Adrenal gland (tissue), 9 donors: ENCODE measurements at regions not wholly inside any gene's neighbourhood (a gene's known extent, or its start where the extent isn't known, plus 50 kb on each side); places are given as distances from the start of the nearest gene placed in this dataset.

Experiments used
- DNase-seq, 7 donors: peaks; one replicate each; pipeline ENCODE4 v3.0.0-alpha.2; 2019 to 2020
- H3K27ac ChIP-seq, 5 donors: fragments of 200-600 bp; sonication (generic) in 4 of 5; 1 replicate in 3 of 5; 2 replicates in 2 of 5; pipeline versions ENCODE4 v1.5.1 to v1.8.0; 2016 to 2020; ENCODE audit warnings: mild to moderate bottlenecking in 1 of 5
- H3K27me3 ChIP-seq: fragments of 200-600 bp; 2 replicates; pipeline ENCODE4 v1.8.0; 2021
- H3K36me3 ChIP-seq, 2 donors: fragments of 200-600 bp; replicated peaks in 1 of 2; 1 replicate in 1 of 2; 2 replicates in 1 of 2; pipeline versions ENCODE4 v1.5.1 to v1.8.0; 2018 to 2022
- H3K4me1 ChIP-seq, 2 donors: fragments of 200-600 bp; replicated peaks in 1 of 2; 1 replicate in 1 of 2; 2 replicates in 1 of 2; pipeline versions ENCODE4 v1.5.1 to v1.8.0; 2018 to 2021
- H3K4me3 ChIP-seq, 4 donors: fragments of 200-600 bp; sonication (generic) in 3 of 4; one replicate each; pipeline ENCODE4 v1.5.1; 2016 to 2018
- H3K9me3 ChIP-seq, 3 donors: fragments of 200-600 bp; sonication (generic) in 1 of 3; replicated peaks in 1 of 3; 1 replicate in 2 of 3; 2 replicates in 1 of 3; pipeline versions ENCODE4 v1.5.1 to v1.8.0; 2016 to 2021
- CTCF ChIP-seq, 6 experiments: fragments of 450-650 bp in 4 of 6; fragments of 200-600 bp in 2 of 6; sonication (generic) in 1 of 6; IDR thresholded peaks; 1 replicate in 5 of 6; 2 replicates in 1 of 6; pipeline versions ENCODE4 v1.5.1 to v1.8.0; 2016 to 2021; ENCODE audit warnings: antibody characterized with exemption in 6 of 6, mild to moderate bottlenecking in 2 of 6, moderate library complexity in 1 of 6
- POLR2A ChIP-seq, 2 donors: fragments of 450-650 bp; IDR thresholded peaks; one replicate each; pipeline ENCODE4 v1.6.1; 2017; ENCODE audit warnings: antibody characterized with exemption in 2 of 2, mild to moderate bottlenecking in 2 of 2, moderate library complexity in 1 of 2
- WGBS, 4 donors: extraction: QIAGEN DNeasy Blood & Tissue Kit in 2 of 4; methylation state at CpG; one replicate each; pipeline versions ENCODE4 v1.1.5 to v1.1.7; 2013 to 2017; 5-methylcytosine and 5-hydroxymethylcytosine counted together
- intact Hi-C, 2 donors: fragments of 100-400 bp; cut with DNase I; formaldehyde crosslinking; loops; one replicate each; pipeline versions ENCODE4 v1.14.1 to v1.15.0; 2022 to 2023
- donor health status: healthy with polysubstance abuse.
- donor health status: Bipolar disorder and iron deficiency.
- donor health status: DM: yes; HTN: yes; CAD: no.
- donor health status: DM: no; HTN: no; CAD: no.
- donor health status: DM: no; HTN: no; CAD: no.

GRCh38 chr2:125364192-125364983, 1291.6 kb upstream of the GYPC start:
- Histone ChIP-seq H3K27ac (no peak overlapping the region), H3K27me3 (no peaks in the 10 kb centered on the region), H3K9me3 (no peaks in the 10 kb centered on the region), H3K4me3 (no peak overlapping the region), H3K36me3 (no peaks in the 10 kb centered on the region), H3K4me1 (no peaks in the 10 kb centered on the region)
- intact Hi-C loops, result no loop called here
- DNase-seq, result no peak
- WGBS, 4 donors, result 71 to 76% (median 72%) methylated on average over 2 of the region's 2 CpGs
- TF ChIP-seq CTCF (IDR thresholded peaks at IDR 0.05), result no peak
- TF ChIP-seq POLR2A (IDR thresholded peaks at IDR 0.05), result no peak

GRCh38 chr2:125364984-125365265, 1291.0 kb upstream of the GYPC start:
- no peaks in the 10 kb centered on the region for H3K9me3 ChIP-seq
- H3K27ac ChIP-seq, result no peak overlapping the region
- 72 to 82% (median 76%) methylated on average over 1 of the region's 1 CpG for WGBS, 4 donors
- no peaks in the 10 kb centered on the region for H3K4me1 ChIP-seq
- intact Hi-C loops, result no loop called here
- H3K4me3 ChIP-seq, result no peak overlapping the region
- no peaks in the 10 kb centered on the region for H3K27me3 ChIP-seq
- no peak for TF ChIP-seq CTCF (IDR thresholded peaks at IDR 0.05)
- no peak for TF ChIP-seq POLR2A (IDR thresholded peaks at IDR 0.05)
- DNase-seq, result no peak
- no peaks in the 10 kb centered on the region for H3K36me3 ChIP-seq

GRCh38 chr2:125371867-125372266, 1284.1 kb upstream of the GYPC start:
- no peak for DNase-seq
- Histone ChIP-seq H3K27ac (no peak overlapping the region), H3K27me3 (no peaks in the 10 kb centered on the region), H3K4me1 (no peaks in the 10 kb centered on the region), H3K4me3 (no peak overlapping the region), H3K9me3 (no peaks in the 10 kb centered on the region), H3K36me3 (no peaks in the 10 kb centered on the region)
- no peak for TF ChIP-seq CTCF (IDR thresholded peaks at IDR 0.05)
- TF ChIP-seq POLR2A (IDR thresholded peaks at IDR 0.05), result no peak
- intact Hi-C loops, result no loop called here

- Histone ChIP-seq H3K27ac (no peak overlapping the region), H3K27me3 (no peaks in the 10 kb centered on the region), H3K4me1 (no peaks in the 10 kb centered on the region), H3K9me3 (no peaks in the 10 kb centered on the region), H3K4me3 (no peak overlapping the region), H3K36me3 (no peaks in the 10 kb centered on the region)
- no peak for DNase-seq
- intact Hi-C loops, result no loop called here
- no peak for TF ChIP-seq CTCF (IDR thresholded peaks at IDR 0.05)
- WGBS, 4 donors, result 55 to 70% (median 66%) methylated on average over 1 of the region's 1 CpG
These were observed 1282.7 kb upstream of the GYPC start for GRCh38 chr2:125373293-125373692.
